Kidney (tissue), 13 donors: ENCODE measurements at regions not wholly inside any gene's neighbourhood (a gene's known extent, or its start where the extent isn't known, plus 50 kb on each side); places are given as distances from the start of the nearest gene placed in this dataset.

ENCODE experiments used
- DNase-seq, 5 donors: peaks; one replicate each; pipeline ENCODE4 v3.0.0-alpha.2; 2013 to 2020
- FAIRE-seq: peaks from 2 replicates; lab custom pipeline; 2012; peaks lifted over from hg19 to GRCh38; lab: Jason Lieb, UNC
- H3K27ac ChIP-seq, 2 donors: one replicate each; pipeline ENCODE4 v1.7.0; 2013; ENCODE audit warnings: low read depth in 2 of 2, low read length in 2 of 2, inconsistent platforms in 1 of 2
- H3K27me3 ChIP-seq: one replicate; pipeline ENCODE4 v1.7.1; 2013; ENCODE audit warnings: low read length, inconsistent platforms; ENCODE audit not compliant: control insufficient read depth, insufficient read depth
- H3K36me3 ChIP-seq, 3 donors: one replicate each; pipeline versions ENCODE4 v1.7.0 to v1.7.1; 2013; ENCODE audit warnings: low read length in 3 of 3, control low read depth in 1 of 3, inconsistent platforms in 1 of 3; ENCODE audit not compliant: insufficient read depth in 3 of 3, control insufficient read depth in 2 of 3
- H3K4me1 ChIP-seq, 3 donors: one replicate each; pipeline versions ENCODE4 v1.7.0 to v1.7.1; 2013; ENCODE audit warnings: low read length in 3 of 3, inconsistent platforms in 1 of 3, low read depth in 1 of 3; ENCODE audit not compliant: control insufficient read depth in 2 of 3, insufficient read depth in 2 of 3
- H3K4me3 ChIP-seq, 3 donors: one replicate each; pipeline versions ENCODE4 v1.7.0 to v1.8.1; 2013; ENCODE audit warnings: low read length in 3 of 3, control low read depth in 1 of 3, inconsistent platforms in 1 of 3
- H3K9ac ChIP-seq, 3 donors: one replicate each; pipeline versions ENCODE4 v1.7.0 to v1.7.1; 2013; ENCODE audit warnings: low read length in 3 of 3, control low read depth in 1 of 3, inconsistent platforms in 1 of 3
- H3K9me3 ChIP-seq, 3 donors: one replicate each; pipeline versions ENCODE4 v1.7.0 to v1.7.1; 2013; ENCODE audit warnings: low read length in 3 of 3, control low read depth in 1 of 3, inconsistent platforms in 1 of 3; ENCODE audit not compliant: control insufficient read depth in 2 of 3, insufficient read depth in 1 of 3
- intact Hi-C: fragments of 100-400 bp; cut with DNase I; formaldehyde crosslinking; loops from one replicate; pipeline ENCODE4 v1.11.1; 2022
- TF ChIP-seq, protein P1 (sequence below): IDR thresholded peaks from 3 replicates; pipeline ENCODE4 v1.5.1; 2012; ENCODE audit warnings: mild to moderate bottlenecking, moderate library complexity, borderline replicate concordance; ENCODE audit not compliant: insufficient read depth; ENCODE audit errors: extremely low read depth
- donor health status: control.
- donor health status: control.
- donor health status: control.
- donor health status: control.
- donor health status: control.
- donor health status: DM: yes; HTN: yes; CAD: no.
- donor health status: Normal renal cell carcinoma (clear cell type).

DNA sequence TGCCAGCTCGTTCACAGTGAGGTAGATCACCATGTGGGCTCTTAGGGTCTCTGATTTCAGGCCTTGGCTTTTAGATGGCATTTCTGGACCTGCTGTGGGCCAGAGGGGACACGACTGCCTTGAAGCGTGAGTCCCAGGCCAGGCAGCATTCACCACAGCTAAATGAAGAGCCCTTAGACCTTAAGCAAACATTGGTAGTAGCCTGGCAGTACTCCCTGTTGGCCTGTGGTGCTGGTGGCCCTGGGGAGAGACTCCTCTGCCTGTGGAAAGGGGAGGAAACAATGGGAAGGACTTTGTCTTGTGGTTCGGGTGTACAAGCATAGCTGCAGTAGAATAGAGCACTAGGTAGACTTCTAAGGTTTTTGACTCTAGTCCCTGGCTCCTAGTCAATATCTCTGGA is 456.0 kb upstream of the DCC start:
- TF ChIP-seq, protein P1, sequence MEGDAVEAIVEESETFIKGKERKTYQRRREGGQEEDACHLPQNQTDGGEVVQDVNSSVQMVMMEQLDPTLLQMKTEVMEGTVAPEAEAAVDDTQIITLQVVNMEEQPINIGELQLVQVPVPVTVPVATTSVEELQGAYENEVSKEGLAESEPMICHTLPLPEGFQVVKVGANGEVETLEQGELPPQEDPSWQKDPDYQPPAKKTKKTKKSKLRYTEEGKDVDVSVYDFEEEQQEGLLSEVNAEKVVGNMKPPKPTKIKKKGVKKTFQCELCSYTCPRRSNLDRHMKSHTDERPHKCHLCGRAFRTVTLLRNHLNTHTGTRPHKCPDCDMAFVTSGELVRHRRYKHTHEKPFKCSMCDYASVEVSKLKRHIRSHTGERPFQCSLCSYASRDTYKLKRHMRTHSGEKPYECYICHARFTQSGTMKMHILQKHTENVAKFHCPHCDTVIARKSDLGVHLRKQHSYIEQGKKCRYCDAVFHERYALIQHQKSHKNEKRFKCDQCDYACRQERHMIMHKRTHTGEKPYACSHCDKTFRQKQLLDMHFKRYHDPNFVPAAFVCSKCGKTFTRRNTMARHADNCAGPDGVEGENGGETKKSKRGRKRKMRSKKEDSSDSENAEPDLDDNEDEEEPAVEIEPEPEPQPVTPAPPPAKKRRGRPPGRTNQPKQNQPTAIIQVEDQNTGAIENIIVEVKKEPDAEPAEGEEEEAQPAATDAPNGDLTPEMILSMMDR = no peak
- DNase-seq (no peak), FAIRE-seq (no peak)
- H3K27me3 ChIP-seq = no peaks in the 10 kb centered on the region
- intact Hi-C loops = no loop called here
- no peak overlapping the region for H3K9ac ChIP-seq
- H3K27ac ChIP-seq = no peak overlapping the region
- no peaks in the 10 kb centered on the region for H3K4me1 ChIP-seq
- H3K36me3 ChIP-seq = no peaks in the 10 kb centered on the region
- H3K4me3 ChIP-seq = no peak overlapping the region
- no peaks in the 10 kb centered on the region for H3K9me3 ChIP-seq

DNA sequence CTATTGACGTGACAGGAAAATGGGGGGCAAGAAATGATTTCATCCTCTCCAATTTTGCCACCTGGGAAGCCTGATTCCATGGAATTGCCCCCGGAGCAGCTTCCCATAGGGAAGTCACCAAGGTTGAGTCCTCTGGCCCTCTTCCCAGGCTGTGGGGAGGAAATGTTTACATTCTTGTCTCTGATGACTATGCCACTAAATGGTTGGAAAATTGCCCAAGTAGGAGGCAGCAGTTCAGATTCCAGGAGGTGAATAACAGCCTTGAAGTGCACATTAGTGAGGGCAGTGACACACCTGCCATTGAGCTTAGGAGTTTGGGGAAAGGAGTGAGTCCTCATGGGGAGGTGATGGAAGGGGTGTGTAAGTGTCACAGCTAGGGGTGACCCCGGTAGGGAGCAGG is 449.2 kb upstream of the DCC start:
- Histone ChIP-seq H3K4me1 (no peaks in the 10 kb centered on the region), H3K36me3 (no peaks in the 10 kb centered on the region), H3K9ac (no peak overlapping the region), H3K4me3 (no peak overlapping the region), H3K27ac (no peak overlapping the region), H3K27me3 (no peaks in the 10 kb centered on the region), H3K9me3 (no peaks in the 10 kb centered on the region)
- TF ChIP-seq, protein P1 = no peak
- DNase-seq (peak in 2 of 5 donors; percentile 13 to 59), FAIRE-seq (no peak)
- intact Hi-C loops = no loop called here

DNA sequence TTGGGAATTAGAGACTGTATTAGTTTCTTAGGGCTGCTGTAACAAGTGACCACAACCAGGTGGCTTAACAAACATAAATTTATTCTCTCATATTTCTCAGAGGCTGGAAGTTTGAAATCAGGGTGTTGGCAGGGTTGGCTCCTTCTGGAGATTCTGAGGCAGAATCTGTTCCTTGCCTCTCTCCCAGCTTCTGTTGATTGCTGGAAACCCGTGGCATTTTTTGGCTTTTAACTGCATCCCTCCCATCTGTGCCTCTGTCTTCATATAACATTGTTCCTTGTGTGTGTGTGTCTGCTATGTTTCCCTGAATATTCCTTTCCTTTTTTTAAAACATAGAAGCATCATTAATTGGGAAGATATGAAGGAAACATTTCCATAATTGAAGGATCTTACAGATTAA is 448.1 kb upstream of the DCC start:
- no peak overlapping the region for H3K27ac ChIP-seq
- no peaks in the 10 kb centered on the region for H3K36me3 ChIP-seq
- intact Hi-C loops = no loop called here
- H3K27me3 ChIP-seq = no peaks in the 10 kb centered on the region
- no peak overlapping the region for H3K9ac ChIP-seq
- H3K4me3 ChIP-seq = no peak overlapping the region
- DNase-seq (no peak), FAIRE-seq (no peak)
- no peaks in the 10 kb centered on the region for H3K4me1 ChIP-seq
- no peaks in the 10 kb centered on the region for H3K9me3 ChIP-seq
- TF ChIP-seq, protein P1 = no peak

DNA sequence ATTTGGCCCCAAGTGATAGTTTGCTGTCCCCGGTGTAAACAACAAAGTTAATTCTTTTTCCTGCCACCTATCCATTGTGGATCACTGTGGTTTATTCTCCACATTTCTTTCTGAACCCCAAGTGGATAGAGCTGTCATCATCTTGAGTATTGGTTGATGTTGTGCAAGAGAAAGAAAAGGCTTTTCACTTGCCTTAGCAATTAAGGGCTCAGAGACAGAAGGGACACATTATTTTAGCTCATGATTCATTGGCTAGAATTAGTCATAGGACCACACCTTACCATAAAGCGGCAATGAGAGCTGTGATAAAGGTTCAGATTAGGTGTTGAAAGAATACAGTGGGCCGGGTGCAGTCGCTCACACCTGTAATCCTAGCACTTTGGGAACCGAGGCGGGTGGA is 442.1 kb upstream of the DCC start:
- Histone ChIP-seq H3K36me3 (no peaks in the 10 kb centered on the region), H3K27ac (no peak overlapping the region), H3K4me1 (no peaks in the 10 kb centered on the region), H3K4me3 (no peak overlapping the region), H3K9me3 (no peaks in the 10 kb centered on the region), H3K27me3 (no peaks in the 10 kb centered on the region), H3K9ac (no peak overlapping the region)
- intact Hi-C loops = no loop called here
- TF ChIP-seq, protein P1 = no peak
- DNase-seq = no peak
- no peak for FAIRE-seq
